GM12878 (cell line): ENCODE measurements at regions not wholly inside any gene's neighbourhood (a gene's known extent, or its start where the extent isn't known, plus 50 kb on each side); places are given as distances from the start of the nearest gene placed in this dataset.
"Not testable (repeated sequence)": the region's sequence is repeated elsewhere in the genome, so short reads cannot be mapped to it uniquely, and the experiment has no call there.

ENCODE experiments used
- ATF2 ChIP-seq: IDR thresholded peaks from 2 replicates; pipeline ENCODE4 v1.6.1; 2012; ENCODE audit warnings: low read length, inconsistent platforms
- CTCF ChIP-seq, 3 experiments: IDR thresholded peaks in 2 of 3; conservative IDR thresholded peaks in 1 of 3; 2 replicates each; pipeline ENCODE4 v1.5.1; 2011; ENCODE audit warnings: low read depth in 3 of 3, low read length in 3 of 3, mild to moderate bottlenecking in 3 of 3, control low read depth in 2 of 3, moderate library complexity in 2 of 3, inconsistent platforms in 1 of 3, mixed read lengths in 1 of 3; ENCODE audit not compliant: control insufficient read depth in 2 of 3, insufficient read depth in 1 of 3; ENCODE audit errors: extremely low read depth in 1 of 3
- NR2C2 ChIP-seq: IDR thresholded peaks from 2 replicates; pipeline ENCODE4 v1.6.1; 2011; ENCODE audit warnings: borderline replicate concordance, low read depth; ENCODE audit not compliant: control insufficient read depth, insufficient read length
- POU2F2 ChIP-seq: IDR thresholded peaks from 3 replicates; pipeline ENCODE4 v1.6.1; 2011; ENCODE audit warnings: low read depth, mild to moderate bottlenecking, low read length, borderline replicate concordance
- SMAD1 ChIP-seq: fragments of 450-650 bp; IDR thresholded peaks from 2 replicates; pipeline ENCODE4 v1.6.1; 2018; ENCODE audit warnings: mild to moderate bottlenecking, low read depth; ENCODE audit not compliant: partially characterized antibody
- SMAD5 ChIP-seq: IDR thresholded peaks from 2 replicates; pipeline ENCODE4 v1.6.1; 2016; ENCODE audit warnings: antibody characterized with exemption, low read depth
- SRF ChIP-seq, 2 experiments: IDR thresholded peaks; 2 replicates each; pipeline ENCODE4 v1.6.1; 2011; ENCODE audit warnings: low read depth in 2 of 2, low read length in 2 of 2, mild to moderate bottlenecking in 1 of 2, moderate library complexity in 1 of 2
- TF ChIP-seq, protein P1 (sequence below): IDR thresholded peaks from 2 replicates; pipeline ENCODE4 v1.6.1; 2011; ENCODE audit warnings: mild to moderate bottlenecking, low read depth, low read length, moderate library complexity; ENCODE audit not compliant: insufficient replicate concordance

- TF ChIP-seq SMAD5; CTCF (IDR thresholded peaks at IDR 0.05 in 2 of 3, conservative IDR thresholded peaks at IDR 0.05 in 1 of 3; ENCODE audit: control insufficient read depth in 2 of 3, extremely low read depth in 1 of 3, insufficient read depth in 1 of 3, low read depth in 3 of 3, low read length in 3 of 3); SRF (IDR thresholded peaks at IDR 0.05; ENCODE audit: low read depth in 2 of 2, low read length in 2 of 2); NR2C2; SMAD1; ATF2; POU2F2: not testable (repeated sequence)
- TF ChIP-seq, protein P1, sequence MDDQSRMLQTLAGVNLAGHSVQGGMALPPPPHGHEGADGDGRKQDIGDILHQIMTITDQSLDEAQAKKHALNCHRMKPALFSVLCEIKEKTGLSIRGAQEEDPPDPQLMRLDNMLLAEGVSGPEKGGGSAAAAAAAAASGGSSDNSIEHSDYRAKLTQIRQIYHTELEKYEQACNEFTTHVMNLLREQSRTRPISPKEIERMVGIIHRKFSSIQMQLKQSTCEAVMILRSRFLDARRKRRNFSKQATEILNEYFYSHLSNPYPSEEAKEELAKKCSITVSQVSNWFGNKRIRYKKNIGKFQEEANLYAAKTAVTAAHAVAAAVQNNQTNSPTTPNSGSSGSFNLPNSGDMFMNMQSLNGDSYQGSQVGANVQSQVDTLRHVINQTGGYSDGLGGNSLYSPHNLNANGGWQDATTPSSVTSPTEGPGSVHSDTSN: not testable (repeated sequence)
Observed at GRCh38 chr13:22859411-22859810, 321.4 kb upstream of the SGCG start.
